K562 (cell line): ENCODE measurements at regions not wholly inside any gene's neighbourhood (a gene's known extent, or its start where the extent isn't known, plus 50 kb on each side); places are given as distances from the start of the nearest gene placed in this dataset.

Experiments
- ATAC-seq: fragments of 200-7000 bp; cut with Tn5 transposase; 3 replicates; pipeline ENCODE4 v1.9.1; 2020; ENCODE audit warnings: moderate library complexity
- BruUV-seq: library from RNA; stranded (reverse); fragments of 400-500 nt; replicated peaks from 2 replicates; lab custom pipeline; 2021; lab: Mats Ljungman, UMichigan
- CTCF ChIA-PET: fragments of 300-600 bp; formaldehyde crosslinking; extraction: SDS; loops from one replicate; lab custom pipeline; 2021; ENCODE audit warnings: low intra/inter-chr PET ratio; lab: Yijun Ruan, JAX
- POLR2A ChIA-PET: fragments of 300-600, 350-650 bp; sonication (Branson Sonifier 250); formaldehyde crosslinking; extraction: SDS; loops from one replicate; lab custom pipeline; 2021; ENCODE audit warnings: antibody characterized with exemption, inconsistent platforms; lab: Yijun Ruan, JAX
- DNase-seq, 4 experiments: peaks; one replicate each; pipeline versions ENCODE4 v3.0.0 to v3.0.0-alpha.2; 2011 to 2018; ENCODE audit warnings: low spot score in 3 of 4, mixed read lengths in 3 of 4; ENCODE audit errors: extremely low read depth in 1 of 4
- FAIRE-seq: peaks from 2 replicates; lab custom pipeline; 2011; peaks lifted over from hg19 to GRCh38; lab: Jason Lieb, UNC
- H2AFZ ChIP-seq: 2 replicates; pipeline ENCODE4 v1.6.0; 2011; ENCODE audit warnings: low read depth, low read length, control low read depth, inconsistent platforms
- H3K27ac ChIP-seq: fragments of 200-600 bp; 3 replicates; pipeline ENCODE4 v1.8.0; 2011; ENCODE audit warnings: low read depth, mild to moderate bottlenecking, control low read depth, inconsistent platforms, low read length, moderate library complexity, mixed read lengths; ENCODE audit errors: extremely low read depth
- H3K27me3 ChIP-seq, 2 experiments: fragments of 300-600 bp in 1 of 2; 2 replicates in 1 of 2; 3 replicates in 1 of 2; pipeline versions ENCODE4 v1.6.0 to v1.8.0; 2011; ENCODE audit warnings: inconsistent platforms in 2 of 2, low read length in 2 of 2, mild to moderate bottlenecking in 1 of 2, mixed read lengths in 1 of 2, moderate library complexity in 1 of 2; ENCODE audit not compliant: control insufficient read depth in 2 of 2, insufficient read depth in 2 of 2
- H3K36me3 ChIP-seq: fragments of 300-600 bp; 3 replicates; pipeline ENCODE4 v1.8.0; 2011; ENCODE audit warnings: mild to moderate bottlenecking, low read length, inconsistent platforms; ENCODE audit not compliant: control insufficient read depth, insufficient read depth
- H3K4me1 ChIP-seq, 2 experiments: fragments of 200-600 bp in 1 of 2; replicated peaks in 1 of 2; 2 replicates in 1 of 2; 3 replicates in 1 of 2; pipeline versions ENCODE4 v1.5.1 to v1.8.0; 2011; ENCODE audit warnings: inconsistent platforms in 2 of 2, low read length in 2 of 2, mild to moderate bottlenecking in 1 of 2, mixed read lengths in 1 of 2, moderate library complexity in 1 of 2; ENCODE audit not compliant: control insufficient read depth in 2 of 2, insufficient read depth in 2 of 2
- H3K4me2 ChIP-seq: 2 replicates; pipeline ENCODE4 v1.6.1; 2011; ENCODE audit warnings: low read length, control low read depth, inconsistent platforms, mixed read lengths; ENCODE audit not compliant: insufficient read depth
- H3K4me3 ChIP-seq: fragments of 200-600 bp; sonication (generic), shearing (Covaris generic); 2 replicates; pipeline ENCODE4 v1.5.1; 2016; ENCODE audit warnings: control low read depth, inconsistent platforms
- H3K79me2 ChIP-seq: fragments of 200-600 bp; 3 replicates; pipeline ENCODE4 v1.8.0; 2011; ENCODE audit warnings: low read length, inconsistent platforms; ENCODE audit not compliant: control insufficient read depth, insufficient read depth
- H3K9ac ChIP-seq, 2 experiments: 2 replicates each; pipeline versions ENCODE4 v1.6.0 to v1.6.1; 2011; ENCODE audit warnings: low read depth in 2 of 2, low read length in 2 of 2, control low read depth in 1 of 2, inconsistent platforms in 1 of 2, mild to moderate bottlenecking in 1 of 2, mixed read lengths in 1 of 2; ENCODE audit not compliant: insufficient read depth in 1 of 2
- H3K9me1 ChIP-seq: one replicate; pipeline ENCODE4 v1.6.0; 2011; ENCODE audit warnings: inconsistent platforms, mild to moderate bottlenecking, low read length, moderate library complexity; ENCODE audit not compliant: control insufficient read depth, insufficient read depth
- H3K9me3 ChIP-seq: replicated peaks from 2 replicates; pipeline ENCODE4 v1.5.1; 2011; ENCODE audit warnings: low read depth, low read length, inconsistent platforms; ENCODE audit not compliant: control insufficient read depth, insufficient read depth
- H4K20me1 ChIP-seq: replicated peaks from 2 replicates; pipeline ENCODE4 v1.6.1; 2011; ENCODE audit warnings: low read length, inconsistent platforms, mixed read lengths; ENCODE audit not compliant: control insufficient read depth, insufficient read depth
- ATF7 ChIP-seq: fragments of 450-650 bp; IDR thresholded peaks from 2 replicates; pipeline ENCODE4 v1.7.1; 2014; ENCODE audit warnings: mild to moderate bottlenecking, moderate library complexity
- CAMTA2 ChIP-seq: fragments of 250-450 bp; sonication (Bioruptor Pico); conservative IDR thresholded peaks from 2 replicates; pipeline ENCODE4 v1.5.1; 2022
- DNMT1 ChIP-seq: fragments of 450-650 bp; IDR thresholded peaks from 2 replicates; pipeline ENCODE4 v1.6.1; 2016; ENCODE audit warnings: antibody characterized with exemption, mild to moderate bottlenecking
- DPF2 ChIP-seq: fragments of 450-650 bp; IDR thresholded peaks from 2 replicates; pipeline ENCODE4 v1.6.1; 2016
- E2F3 ChIP-seq: fragments of 250-450 bp; sonication (Bioruptor Pico); IDR thresholded peaks from 2 replicates; pipeline ENCODE4 v1.4.0; 2020; ENCODE audit warnings: mild to moderate bottlenecking
- EGR1 ChIP-seq: fragments of 450-650 bp; conservative IDR thresholded peaks from 2 replicates; pipeline ENCODE4 v1.6.1; 2017; ENCODE audit warnings: mild to moderate bottlenecking
- FOXK1 ChIP-seq: sonication (generic); formaldehyde crosslinking; IDR thresholded peaks from 2 replicates; pipeline ENCODE4 v1.8.0; 2022; ENCODE audit warnings: missing genetic modification reagents, mild to moderate bottlenecking, borderline replicate concordance
- GABPA ChIP-seq: fragments of 200-800 bp; sonication (Bioruptor generic); conservative IDR thresholded peaks from 2 replicates; pipeline ENCODE4 v1.6.1; 2016; ENCODE audit warnings: low read depth, missing genetic modification characterization, missing compliant biosample characterization
- TARDBP ChIP-seq: fragments of 450-650 bp; IDR thresholded peaks from 2 replicates; pipeline ENCODE4 v1.6.1; 2016
- ZNF431 ChIP-seq: sonication (generic); formaldehyde crosslinking; IDR thresholded peaks from 2 replicates; pipeline ENCODE4 v1.8.0; 2022; ENCODE audit warnings: mild to moderate bottlenecking, missing genetic modification reagents
- ZNF695 ChIP-seq: fragments of 450-650 bp; formaldehyde crosslinking; IDR thresholded peaks from 2 replicates; pipeline ENCODE4 v1.4.0; 2020; ENCODE audit warnings: mild to moderate bottlenecking, moderate library complexity
- WGBS: fragments of 100-300 bp; shearing (Covaris generic); methylation state at CpG from one replicate; pipeline ENCODE4 v1.1.6; 2016; ENCODE audit warnings: low coverage, mixed read lengths; ENCODE audit not compliant: insufficient coverage; ENCODE audit errors: missing lambda C conversion rate; 5-methylcytosine and 5-hydroxymethylcytosine counted together
- in situ Hi-C: fragments of 300-500 bp; cut with MboI; formaldehyde crosslinking; loops from 4 replicates; pipeline ENCODE4 v1.15.0; 2018; ENCODE audit warnings: inconsistent platforms, mixed read lengths
- intact Hi-C: fragments of 100-400 bp; cut with micrococcal nuclease; formaldehyde crosslinking; loops from 2 replicates; pipeline ENCODE4 v1.14.2; 2022
- TF ChIP-seq, protein P1 (sequence below): fragments of 450-650 bp; formaldehyde crosslinking; IDR thresholded peaks from 2 replicates; pipeline ENCODE4 v1.4.0; 2020; ENCODE audit warnings: mild to moderate bottlenecking, moderate library complexity

DNA sequence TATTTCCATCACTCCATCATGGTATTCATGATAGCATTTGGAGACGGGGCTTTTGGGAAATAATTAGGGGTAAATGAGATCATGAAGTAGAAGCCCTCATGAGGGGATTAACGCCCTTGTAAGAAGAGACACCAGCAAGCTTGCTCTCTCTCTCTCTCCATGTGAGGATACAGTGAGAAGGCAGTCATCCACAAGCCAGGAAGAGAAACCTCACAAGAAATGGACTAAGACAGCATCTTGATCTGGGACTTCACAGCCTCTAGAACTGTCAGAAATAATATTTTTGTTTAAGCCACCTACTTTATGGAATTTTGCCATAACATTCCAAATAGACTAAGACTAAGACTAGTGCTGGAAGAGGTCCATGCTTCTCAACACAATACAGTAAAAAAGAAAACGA, 464.6 kb upstream of the GCFC2 start:
- no TSS peak for BruUV-seq
- intact Hi-C loops = no loop called here

GRCh38 chr2:76174505-76174904, 463.8 kb upstream of the GCFC2 start:
- no peak overlapping the region for H3K9ac ChIP-seq
- H3K27me3 ChIP-seq = no peaks in the 10 kb centered on the region
- in situ Hi-C loops = no loop called here
- no peak for ATAC-seq
- TF ChIP-seq ATF7 = no peak
- TF ChIP-seq CAMTA2 (CRISPR knock-in tag) = no peak
- no peak for TF ChIP-seq EGR1
- no peak for TF ChIP-seq DPF2
- no peak for TF ChIP-seq E2F3 (CRISPR knock-in tag)
- no peak for TF ChIP-seq ZNF431 (CRISPR knock-in tag)
- TF ChIP-seq GABPA (tag) = no peak
- no peak for TF ChIP-seq DNMT1
- TF ChIP-seq TARDBP = no peak
- TF ChIP-seq FOXK1 (CRISPR knock-in tag) = no peak
- no peaks in the 10 kb centered on the region for H3K79me2 ChIP-seq
- intact Hi-C loops = no loop called here
- no peaks in the 10 kb centered on the region for H4K20me1 ChIP-seq
- no TSS peak for BruUV-seq
- H3K4me1 ChIP-seq = peaks cover 0 to 2% of the 10 kb centered on the region in 2 experiments; a peak in 2 of 5 replicates
- no peak for DNase-seq
- H3K9me1 ChIP-seq = no peaks in the 10 kb centered on the region
- WGBS = 9% methylated on average over 2 of the region's 2 CpGs
- H3K36me3 ChIP-seq = no peaks in the 10 kb centered on the region
- no peak overlapping the region for H3K4me2 ChIP-seq
- no peak overlapping the region for H2AFZ ChIP-seq
- POLR2A ChIA-PET = no interaction called here
- no peak overlapping the region for H3K4me3 ChIP-seq
- CTCF ChIA-PET = no interaction called here
- H3K9me3 ChIP-seq = 0 out of 2 replicates have a peak, but pooled peaks cover 1% of the 10 kb centered on the region
- H3K27ac ChIP-seq = no peak overlapping the region
- no peak for FAIRE-seq

More for the DNA sequence above, 464.6 kb upstream of the GCFC2 start:
- H3K79me2 ChIP-seq = no peaks in the 10 kb centered on the region
- H2AFZ ChIP-seq = no peak overlapping the region
- H3K36me3 ChIP-seq = no peaks in the 10 kb centered on the region
- FAIRE-seq = no peak
- POLR2A ChIA-PET = no interaction called here
- H3K27me3 ChIP-seq = no peaks in the 10 kb centered on the region
- in situ Hi-C loops = no loop called here
- H3K4me3 ChIP-seq = no peak overlapping the region
- no peaks in the 10 kb centered on the region for H3K9me1 ChIP-seq
- no peaks in the 10 kb centered on the region for H4K20me1 ChIP-seq
- no peak overlapping the region for H3K9ac ChIP-seq
- TF ChIP-seq, protein P1, sequence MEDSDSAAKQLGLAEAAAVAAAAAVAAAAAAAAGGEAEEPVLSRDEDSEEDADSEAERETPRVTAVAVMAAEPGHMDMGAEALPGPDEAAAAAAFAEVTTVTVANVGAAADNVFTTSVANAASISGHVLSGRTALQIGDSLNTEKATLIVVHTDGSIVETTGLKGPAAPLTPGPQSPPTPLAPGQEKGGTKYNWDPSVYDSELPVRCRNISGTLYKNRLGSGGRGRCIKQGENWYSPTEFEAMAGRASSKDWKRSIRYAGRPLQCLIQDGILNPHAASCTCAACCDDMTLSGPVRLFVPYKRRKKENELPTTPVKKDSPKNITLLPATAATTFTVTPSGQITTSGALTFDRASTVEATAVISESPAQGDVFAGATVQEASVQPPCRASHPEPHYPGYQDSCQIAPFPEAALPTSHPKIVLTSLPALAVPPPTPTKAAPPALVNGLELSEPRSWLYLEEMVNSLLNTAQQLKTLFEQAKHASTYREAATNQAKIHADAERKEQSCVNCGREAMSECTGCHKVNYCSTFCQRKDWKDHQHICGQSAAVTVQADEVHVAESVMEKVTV (CRISPR knock-in tag) = no peak
- no peak for TF ChIP-seq ZNF695 (CRISPR knock-in tag)
- peaks cover 0 to 2% of the 10 kb centered on the region in 2 experiments; a peak in 2 of 5 replicates for H3K4me1 ChIP-seq
- H3K4me2 ChIP-seq = no peak overlapping the region
- H3K9me3 ChIP-seq = 0 out of 2 replicates have a peak, but pooled peaks cover 1% of the 10 kb centered on the region
- DNase-seq = no peak
- ATAC-seq = no peak
- 9% methylated on average over 3 of the region's 3 CpGs for WGBS
- CTCF ChIA-PET = no interaction called here
- H3K27ac ChIP-seq = no peak overlapping the region
